HL-60 (cell line): ENCODE measurements at regions not wholly inside any gene's neighbourhood (a gene's known extent, or its start where the extent isn't known, plus 50 kb on each side); places are given as distances from the start of the nearest gene placed in this dataset.

Source experiments
- CTCF ChIP-seq: IDR thresholded peaks from one replicate; pipeline ENCODE4 v1.5.1; 2011; ENCODE audit warnings: low read length, control low read depth, inconsistent platforms; ENCODE audit not compliant: insufficient read depth
- POLR2AphosphoS5 ChIP-seq: IDR thresholded peaks from 2 replicates; pipeline ENCODE4 v1.6.1; 2012; ENCODE audit warnings: low read depth
- SPI1 ChIP-seq: IDR thresholded peaks from 2 replicates; pipeline ENCODE4 v1.6.1; 2012; ENCODE audit warnings: low read depth, mild to moderate bottlenecking, borderline replicate concordance
- TF ChIP-seq, protein P1 (sequence below): IDR thresholded peaks from 2 replicates; pipeline ENCODE4 v1.6.1; 2012; ENCODE audit warnings: low read depth; ENCODE audit not compliant: insufficient replicate concordance

DNA sequence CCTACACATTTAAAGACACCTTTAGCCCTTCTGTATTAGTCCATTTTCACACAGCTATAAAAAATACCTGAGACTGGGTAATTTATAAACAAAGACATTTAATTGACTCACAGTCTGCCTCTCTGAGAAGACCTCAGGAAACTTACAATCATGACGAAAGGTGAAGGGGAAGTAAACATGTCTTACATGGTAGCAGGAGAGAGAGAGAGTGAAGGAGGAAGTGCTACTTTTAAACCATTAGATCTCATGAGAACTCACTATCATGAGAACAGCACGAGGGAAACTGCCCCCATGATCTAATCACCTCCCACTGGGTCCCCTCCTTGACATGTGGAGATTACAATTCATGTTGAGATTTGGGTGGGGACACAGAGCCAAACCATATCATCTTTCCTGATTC lies 946.6 kb downstream of the SLC4A3 start:
- no peak for TF ChIP-seq CTCF
- TF ChIP-seq, protein P1, sequence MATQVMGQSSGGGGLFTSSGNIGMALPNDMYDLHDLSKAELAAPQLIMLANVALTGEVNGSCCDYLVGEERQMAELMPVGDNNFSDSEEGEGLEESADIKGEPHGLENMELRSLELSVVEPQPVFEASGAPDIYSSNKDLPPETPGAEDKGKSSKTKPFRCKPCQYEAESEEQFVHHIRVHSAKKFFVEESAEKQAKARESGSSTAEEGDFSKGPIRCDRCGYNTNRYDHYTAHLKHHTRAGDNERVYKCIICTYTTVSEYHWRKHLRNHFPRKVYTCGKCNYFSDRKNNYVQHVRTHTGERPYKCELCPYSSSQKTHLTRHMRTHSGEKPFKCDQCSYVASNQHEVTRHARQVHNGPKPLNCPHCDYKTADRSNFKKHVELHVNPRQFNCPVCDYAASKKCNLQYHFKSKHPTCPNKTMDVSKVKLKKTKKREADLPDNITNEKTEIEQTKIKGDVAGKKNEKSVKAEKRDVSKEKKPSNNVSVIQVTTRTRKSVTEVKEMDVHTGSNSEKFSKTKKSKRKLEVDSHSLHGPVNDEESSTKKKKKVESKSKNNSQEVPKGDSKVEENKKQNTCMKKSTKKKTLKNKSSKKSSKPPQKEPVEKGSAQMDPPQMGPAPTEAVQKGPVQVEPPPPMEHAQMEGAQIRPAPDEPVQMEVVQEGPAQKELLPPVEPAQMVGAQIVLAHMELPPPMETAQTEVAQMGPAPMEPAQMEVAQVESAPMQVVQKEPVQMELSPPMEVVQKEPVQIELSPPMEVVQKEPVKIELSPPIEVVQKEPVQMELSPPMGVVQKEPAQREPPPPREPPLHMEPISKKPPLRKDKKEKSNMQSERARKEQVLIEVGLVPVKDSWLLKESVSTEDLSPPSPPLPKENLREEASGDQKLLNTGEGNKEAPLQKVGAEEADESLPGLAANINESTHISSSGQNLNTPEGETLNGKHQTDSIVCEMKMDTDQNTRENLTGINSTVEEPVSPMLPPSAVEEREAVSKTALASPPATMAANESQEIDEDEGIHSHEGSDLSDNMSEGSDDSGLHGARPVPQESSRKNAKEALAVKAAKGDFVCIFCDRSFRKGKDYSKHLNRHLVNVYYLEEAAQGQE, result no peak
- TF ChIP-seq POLR2AphosphoS5, result no peak
- TF ChIP-seq SPI1, result peak; percentile 59; the same call in 1 of the 2 replicates
